OCI-LY3 (cell line): ENCODE measurements at regions not wholly inside any gene's neighbourhood (a gene's known extent, or its start where the extent isn't known, plus 50 kb on each side); places are given as distances from the start of the nearest gene placed in this dataset.

Experiments
- EZH2phosphoT487 ChIP-seq: fragments of 200-600 bp; shearing (Covaris generic); IDR thresholded peaks from 2 replicates; pipeline ENCODE4 v1.6.1; 2018; ENCODE audit warnings: antibody characterized with exemption, mixed run types, low read depth
- TF ChIP-seq, protein P1 (sequence below): fragments of 200-600, 300-600 bp; sonication (generic); IDR thresholded peaks from 2 replicates; pipeline ENCODE4 v1.5.1; 2014; ENCODE audit warnings: antibody characterized with exemption, low read length, low read depth

DNA sequence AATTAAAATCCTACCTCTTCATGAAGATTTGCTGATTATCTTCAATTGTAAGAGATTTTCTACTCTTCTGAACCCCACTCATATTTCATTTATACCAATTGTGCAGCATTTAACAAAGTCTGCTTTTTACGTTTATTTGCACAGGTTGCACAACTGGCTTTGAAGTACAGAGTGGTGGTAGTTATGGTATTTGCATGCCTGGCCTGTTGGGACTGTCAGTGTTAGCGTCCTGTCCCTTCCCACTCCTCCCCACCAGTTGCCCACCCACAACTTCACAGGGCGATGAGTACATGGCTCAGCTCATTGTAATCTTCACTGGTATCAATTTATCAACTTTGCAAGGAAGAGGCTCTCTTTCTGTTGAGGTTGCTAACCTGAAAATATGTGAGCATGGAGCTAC is 372.3 kb downstream of the AASDHPPT start:
- TF ChIP-seq, protein P1, sequence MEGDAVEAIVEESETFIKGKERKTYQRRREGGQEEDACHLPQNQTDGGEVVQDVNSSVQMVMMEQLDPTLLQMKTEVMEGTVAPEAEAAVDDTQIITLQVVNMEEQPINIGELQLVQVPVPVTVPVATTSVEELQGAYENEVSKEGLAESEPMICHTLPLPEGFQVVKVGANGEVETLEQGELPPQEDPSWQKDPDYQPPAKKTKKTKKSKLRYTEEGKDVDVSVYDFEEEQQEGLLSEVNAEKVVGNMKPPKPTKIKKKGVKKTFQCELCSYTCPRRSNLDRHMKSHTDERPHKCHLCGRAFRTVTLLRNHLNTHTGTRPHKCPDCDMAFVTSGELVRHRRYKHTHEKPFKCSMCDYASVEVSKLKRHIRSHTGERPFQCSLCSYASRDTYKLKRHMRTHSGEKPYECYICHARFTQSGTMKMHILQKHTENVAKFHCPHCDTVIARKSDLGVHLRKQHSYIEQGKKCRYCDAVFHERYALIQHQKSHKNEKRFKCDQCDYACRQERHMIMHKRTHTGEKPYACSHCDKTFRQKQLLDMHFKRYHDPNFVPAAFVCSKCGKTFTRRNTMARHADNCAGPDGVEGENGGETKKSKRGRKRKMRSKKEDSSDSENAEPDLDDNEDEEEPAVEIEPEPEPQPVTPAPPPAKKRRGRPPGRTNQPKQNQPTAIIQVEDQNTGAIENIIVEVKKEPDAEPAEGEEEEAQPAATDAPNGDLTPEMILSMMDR: no peak
- TF ChIP-seq EZH2phosphoT487: no peak
